IPS-15b (cell line): ENCODE measurements at regions not wholly inside any gene's neighbourhood (a gene's known extent, or its start where the extent isn't known, plus 50 kb on each side); places are given as distances from the start of the nearest gene placed in this dataset.
"Not testable (repeated sequence)": the region's sequence is repeated elsewhere in the genome, so short reads cannot be mapped to it uniquely, and the experiment has no call there.

Experiments used
- H3K27me3 ChIP-seq: one replicate; pipeline ENCODE4 v1.6.1; 2013; ENCODE audit warnings: low read length; ENCODE audit not compliant: control insufficient read depth, insufficient read depth
- H3K36me3 ChIP-seq: one replicate; pipeline ENCODE4 v1.6.1; 2013; ENCODE audit warnings: low read length; ENCODE audit not compliant: control insufficient read depth, insufficient read depth
- H3K4me1 ChIP-seq: one replicate; pipeline ENCODE4 v1.6.1; 2013; ENCODE audit warnings: mild to moderate bottlenecking, low read length; ENCODE audit not compliant: control insufficient read depth, insufficient read depth
- H3K4me3 ChIP-seq: one replicate; pipeline ENCODE4 v1.5.1; 2013; ENCODE audit warnings: low read depth, low read length
- H3K9ac ChIP-seq: one replicate; pipeline ENCODE4 v1.6.1; 2013; ENCODE audit warnings: low read depth, mild to moderate bottlenecking, low read length
- H3K9me3 ChIP-seq: one replicate; pipeline ENCODE4 v1.6.1; 2013; ENCODE audit warnings: mild to moderate bottlenecking, low read length; ENCODE audit not compliant: control insufficient read depth, insufficient read depth

GRCh38 chr1:232351335-232351734, 278.6 kb downstream of the SIPA1L2 start:
- no peaks in the 10 kb centered on the region for H3K27me3 ChIP-seq
- no peak overlapping the region for H3K4me3 ChIP-seq
- no peaks in the 10 kb centered on the region for H3K9me3 ChIP-seq
- no peaks in the 10 kb centered on the region for H3K4me1 ChIP-seq
- no peaks in the 10 kb centered on the region for H3K36me3 ChIP-seq
- H3K9ac ChIP-seq = no peak overlapping the region

DNA sequence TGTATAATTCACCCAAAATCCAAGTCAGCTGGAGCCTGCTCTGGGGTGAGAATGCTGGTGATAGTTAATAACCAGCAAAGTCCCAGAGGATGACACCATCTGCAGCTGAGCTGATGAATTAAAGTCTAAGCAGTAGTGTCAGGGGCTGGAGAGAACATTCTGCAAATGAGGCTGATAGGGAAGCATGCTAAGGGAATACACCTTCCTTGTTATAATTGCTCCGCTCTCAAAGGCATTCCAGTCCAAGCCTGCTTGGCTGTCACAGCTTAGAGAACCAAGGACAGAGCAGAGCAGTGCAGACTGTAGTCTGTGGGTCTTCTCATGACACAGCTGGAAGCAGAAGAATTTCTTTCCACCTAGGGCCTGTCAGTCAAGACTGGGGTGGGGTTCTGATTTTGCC, 283.1 kb downstream of the SIPA1L2 start:
- H3K36me3 ChIP-seq = no peaks in the 10 kb centered on the region
- no peaks in the 10 kb centered on the region for H3K27me3 ChIP-seq
- H3K9ac ChIP-seq = no peak overlapping the region
- H3K4me1 ChIP-seq = no peaks in the 10 kb centered on the region
- H3K9me3 ChIP-seq = no peaks in the 10 kb centered on the region
- no peak overlapping the region for H3K4me3 ChIP-seq

- H3K27me3 ChIP-seq = peaks cover 2% of the 10 kb centered on the region
- no peak overlapping the region for H3K4me3 ChIP-seq
- no peak overlapping the region for H3K9ac ChIP-seq
- no peaks in the 10 kb centered on the region for H3K4me1 ChIP-seq
- H3K9me3 ChIP-seq = no peaks in the 10 kb centered on the region
- no peaks in the 10 kb centered on the region for H3K36me3 ChIP-seq
Measured at GRCh38 chr1:232344791-232345399, 285.0 kb downstream of the SIPA1L2 start.

- not testable (repeated sequence) for H3K4me3 ChIP-seq, H3K9ac ChIP-seq, H3K36me3 ChIP-seq, H3K4me1 ChIP-seq, H3K9me3 ChIP-seq, H3K27me3 ChIP-seq
Measured at GRCh38 chr1:232344186-232344585, 285.7 kb downstream of the SIPA1L2 start.

DNA sequence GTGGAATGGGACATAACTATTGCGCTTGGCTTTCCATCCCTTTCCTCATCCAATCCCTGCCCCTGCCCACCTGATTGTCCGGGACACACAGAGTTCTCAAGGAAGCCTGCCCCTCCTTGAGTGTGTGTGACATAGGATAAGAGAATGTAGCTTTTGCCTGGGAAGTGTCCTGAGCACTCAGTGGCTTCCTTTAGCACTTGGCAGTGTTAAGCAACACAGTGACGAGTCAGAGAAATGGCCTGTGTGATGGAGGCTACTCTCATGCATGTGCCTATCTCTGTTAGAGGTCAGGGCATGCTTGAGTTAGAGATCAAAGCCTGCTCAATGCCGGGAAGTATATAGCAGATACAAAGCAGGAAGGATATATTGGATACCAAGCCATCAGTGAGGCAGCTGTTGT, 289.5 kb downstream of the SIPA1L2 start:
- no peak overlapping the region for H3K4me3 ChIP-seq
- H3K4me1 ChIP-seq = no peaks in the 10 kb centered on the region
- no peak overlapping the region for H3K9ac ChIP-seq
- no peaks in the 10 kb centered on the region for H3K36me3 ChIP-seq
- no peaks in the 10 kb centered on the region for H3K9me3 ChIP-seq
- peaks cover 2% of the 10 kb centered on the region for H3K27me3 ChIP-seq

- H3K9me3 ChIP-seq = no peaks in the 10 kb centered on the region
- H3K4me3 ChIP-seq = no peak overlapping the region
- peaks cover 2% of the 10 kb centered on the region for H3K27me3 ChIP-seq
Measured at GRCh38 chr1:232339073-232339472, 290.9 kb downstream of the SIPA1L2 start.

GRCh38 chr1:232335741-232336293, 294.1 kb downstream of the SIPA1L2 start:
- Histone ChIP-seq H3K4me3 (no peak overlapping the region), H3K9me3 (no peaks in the 10 kb centered on the region), H3K27me3 (peaks cover 2% of the 10 kb centered on the region), H3K4me1 (no peaks in the 10 kb centered on the region), H3K36me3 (no peaks in the 10 kb centered on the region), H3K9ac (no peak overlapping the region)

More at GRCh38 chr1:232339073-232339472, 290.9 kb downstream of the SIPA1L2 start:
- no peak overlapping the region for H3K9ac ChIP-seq
- H3K4me1 ChIP-seq = no peaks in the 10 kb centered on the region
- no peaks in the 10 kb centered on the region for H3K36me3 ChIP-seq

DNA sequence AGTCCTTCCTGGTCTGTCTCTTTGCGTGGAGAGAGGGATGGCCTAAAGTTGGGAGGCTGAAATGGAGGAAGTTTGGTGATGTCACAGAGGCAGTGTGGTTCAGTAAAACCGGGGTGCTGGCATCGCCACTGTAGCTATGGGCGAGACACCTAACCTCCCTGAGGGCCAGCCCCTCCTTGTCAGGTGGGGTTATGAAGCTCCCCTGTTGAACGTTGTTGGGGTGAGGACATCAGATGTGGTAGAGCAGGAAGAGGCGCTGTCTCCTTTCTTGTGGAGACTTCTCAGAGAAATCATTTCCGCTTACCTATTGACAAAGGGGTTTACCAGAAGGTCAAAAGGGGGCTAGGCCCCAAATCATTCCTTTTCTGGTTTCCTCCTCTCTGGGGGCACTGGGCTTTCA, 294.7 kb downstream of the SIPA1L2 start:
- Histone ChIP-seq H3K9me3 (no peaks in the 10 kb centered on the region), H3K4me1 (no peaks in the 10 kb centered on the region), H3K9ac (no peak overlapping the region), H3K4me3 (no peak overlapping the region), H3K27me3 (no peaks in the 10 kb centered on the region), H3K36me3 (no peaks in the 10 kb centered on the region)

- no peaks in the 10 kb centered on the region for H3K9me3 ChIP-seq
- no peaks in the 10 kb centered on the region for H3K4me1 ChIP-seq
- H3K27me3 ChIP-seq = no peaks in the 10 kb centered on the region
- H3K4me3 ChIP-seq = no peak overlapping the region
- H3K9ac ChIP-seq = no peak overlapping the region
- H3K36me3 ChIP-seq = no peaks in the 10 kb centered on the region
Measured at GRCh38 chr1:232334811-232335210, 295.1 kb downstream of the SIPA1L2 start.

- no peaks in the 10 kb centered on the region for H3K4me1 ChIP-seq
- no peak overlapping the region for H3K9ac ChIP-seq
- H3K27me3 ChIP-seq = no peaks in the 10 kb centered on the region
- no peaks in the 10 kb centered on the region for H3K9me3 ChIP-seq
- no peaks in the 10 kb centered on the region for H3K36me3 ChIP-seq
- no peak overlapping the region for H3K4me3 ChIP-seq
Measured at GRCh38 chr1:232334246-232334645, 295.7 kb downstream of the SIPA1L2 start.

- no peaks in the 10 kb centered on the region for H3K9me3 ChIP-seq
- H3K36me3 ChIP-seq = no peaks in the 10 kb centered on the region
- H3K4me3 ChIP-seq = no peak overlapping the region
- no peaks in the 10 kb centered on the region for H3K27me3 ChIP-seq
- no peaks in the 10 kb centered on the region for H3K4me1 ChIP-seq
- no peak overlapping the region for H3K9ac ChIP-seq
Measured at GRCh38 chr1:232333419-232333767, 296.5 kb downstream of the SIPA1L2 start.

GRCh38 chr1:232332710-232333418, 297.1 kb downstream of the SIPA1L2 start:
- not testable (repeated sequence) for H3K4me3 ChIP-seq, H3K4me1 ChIP-seq, H3K9me3 ChIP-seq, H3K36me3 ChIP-seq, H3K9ac ChIP-seq, H3K27me3 ChIP-seq
